OCI-LY7 (cell line): ENCODE measurements at regions not wholly inside any gene's neighbourhood (a gene's known extent, or its start where the extent isn't known, plus 50 kb on each side); places are given as distances from the start of the nearest gene placed in this dataset.

Experiments
- BruUV-seq: library from RNA; stranded (reverse); fragments of 400-500 nt; replicated peaks from 2 replicates; lab custom pipeline; 2021; lab: Mats Ljungman, UMichigan
- CTCF ChIA-PET: fragments of 300-600 bp; sonication (Branson Sonifier 250); formaldehyde crosslinking; loops from one replicate; lab custom pipeline; 2022; ENCODE audit warnings: antibody characterized with exemption; ENCODE audit not compliant: unreplicated experiment; lab: Charles Lee
- POLR2A ChIA-PET: fragments of 300-600 bp; sonication (Branson Sonifier 250); formaldehyde crosslinking; loops from one replicate; lab custom pipeline; 2022; ENCODE audit warnings: antibody characterized with exemption; lab: Charles Lee
- DNase-seq: peaks from one replicate; pipeline ENCODE4 v3.0.0-alpha.2; 2015; ENCODE audit warnings: low spot score
- H2AFZ ChIP-seq: fragments of 200-600 bp; sonication (generic), shearing (Covaris generic); 2 replicates; pipeline ENCODE4 v1.6.1; 2014; ENCODE audit warnings: mild to moderate bottlenecking, antibody characterized with exemption, low read length, moderate library complexity
- H3K27ac ChIP-seq: fragments of 200-600 bp; sonication (generic); 2 replicates; pipeline ENCODE4 v1.5.1; 2014; ENCODE audit warnings: mixed run types, low read depth, mild to moderate bottlenecking, moderate library complexity, low read length, inconsistent platforms; ENCODE audit not compliant: poor library complexity, severe bottlenecking
- H3K36me3 ChIP-seq: fragments of 200-600 bp; sonication (generic); 2 replicates; pipeline ENCODE4 v1.6.1; 2014; ENCODE audit warnings: mild to moderate bottlenecking, antibody characterized with exemption, low read length, moderate library complexity, mixed read lengths; ENCODE audit not compliant: insufficient read depth
- H3K4me1 ChIP-seq: fragments of 200-600 bp; sonication (generic); 2 replicates; pipeline ENCODE4 v1.5.1; 2014; ENCODE audit warnings: mild to moderate bottlenecking, low read length; ENCODE audit not compliant: insufficient read depth, poor library complexity, severe bottlenecking
- H3K4me2 ChIP-seq: fragments of 200-600 bp; sonication (generic); 2 replicates; pipeline ENCODE4 v1.6.1; 2014; ENCODE audit warnings: mild to moderate bottlenecking, low read length
- H3K4me3 ChIP-seq: fragments of 200-600 bp; sonication (generic); 2 replicates; pipeline ENCODE4 v1.5.1; 2014; ENCODE audit warnings: mild to moderate bottlenecking, low read depth, low read length; ENCODE audit not compliant: poor library complexity, severe bottlenecking
- H3K79me2 ChIP-seq: fragments of 200-600 bp; sonication (generic); 2 replicates; pipeline ENCODE4 v1.6.1; 2016; ENCODE audit warnings: low read depth, mild to moderate bottlenecking, low read length, moderate library complexity, mixed read lengths; ENCODE audit not compliant: insufficient read depth
- H3K9me2 ChIP-seq: fragments of 200-600 bp; sonication (generic); 2 replicates; pipeline ENCODE4 v1.6.1; 2016; ENCODE audit warnings: mild to moderate bottlenecking, low read length, mixed read lengths; ENCODE audit not compliant: insufficient read depth
- H3K9me3 ChIP-seq: fragments of 200-600 bp; sonication (generic); 2 replicates; pipeline ENCODE4 v1.6.1; 2014; ENCODE audit warnings: mild to moderate bottlenecking, mixed run types, low read length, mixed read lengths
- H4K20me1 ChIP-seq: fragments of 200-600 bp; sonication (generic); 2 replicates; pipeline ENCODE4 v1.6.1; 2014; ENCODE audit warnings: mild to moderate bottlenecking, antibody characterized with exemption, low read length, moderate library complexity, mixed read lengths; ENCODE audit not compliant: insufficient read depth
- EZH2phosphoT487 ChIP-seq: fragments of 200-600 bp; sonication (generic); IDR thresholded peaks from 2 replicates; pipeline ENCODE4 v1.6.1; 2018; ENCODE audit warnings: low read depth, borderline replicate concordance, mild to moderate bottlenecking, mixed run types, antibody characterized with exemption, low read length, moderate library complexity, mixed read lengths
- intact Hi-C: fragments of 100-400 bp; cut with micrococcal nuclease; formaldehyde crosslinking; loops from one replicate; pipeline ENCODE4 v1.10.0; 2022; ENCODE audit not compliant: unreplicated experiment
- TF ChIP-seq, protein P1 (sequence below): fragments of 200-600 bp; sonication (generic); conservative IDR thresholded peaks from 2 replicates; pipeline ENCODE4 v1.5.1; 2014; ENCODE audit warnings: mild to moderate bottlenecking, antibody characterized with exemption, low read length, moderate library complexity, mixed read lengths

DNA sequence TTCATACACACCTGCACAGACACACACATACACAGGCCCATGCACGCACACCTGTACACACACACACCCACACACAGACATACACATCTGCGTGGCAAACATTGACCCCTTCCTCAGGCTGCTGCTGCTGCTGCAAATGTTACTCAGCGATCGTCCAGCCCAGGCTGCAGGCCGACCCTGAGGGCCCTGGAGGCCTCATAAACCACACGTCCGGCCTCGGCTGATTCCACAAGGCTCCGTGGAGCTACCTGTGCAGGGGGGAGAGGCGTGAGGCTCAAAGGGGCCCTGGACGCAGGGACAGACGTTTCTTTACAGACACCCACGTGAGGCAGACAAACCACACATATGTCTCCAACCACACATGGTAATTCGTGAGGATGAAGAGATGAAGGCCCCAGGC is 53.9 kb upstream of the PPP2R3B start:
- H3K9me2 ChIP-seq = no peaks in the 10 kb centered on the region
- no peaks in the 10 kb centered on the region for H3K79me2 ChIP-seq
- H3K4me2 ChIP-seq = no peak overlapping the region
- POLR2A ChIA-PET = no interaction called here
- CTCF ChIA-PET = no interaction called here
- no peak overlapping the region for H3K27ac ChIP-seq
- no peak for TF ChIP-seq EZH2phosphoT487
- TF ChIP-seq, protein P1, sequence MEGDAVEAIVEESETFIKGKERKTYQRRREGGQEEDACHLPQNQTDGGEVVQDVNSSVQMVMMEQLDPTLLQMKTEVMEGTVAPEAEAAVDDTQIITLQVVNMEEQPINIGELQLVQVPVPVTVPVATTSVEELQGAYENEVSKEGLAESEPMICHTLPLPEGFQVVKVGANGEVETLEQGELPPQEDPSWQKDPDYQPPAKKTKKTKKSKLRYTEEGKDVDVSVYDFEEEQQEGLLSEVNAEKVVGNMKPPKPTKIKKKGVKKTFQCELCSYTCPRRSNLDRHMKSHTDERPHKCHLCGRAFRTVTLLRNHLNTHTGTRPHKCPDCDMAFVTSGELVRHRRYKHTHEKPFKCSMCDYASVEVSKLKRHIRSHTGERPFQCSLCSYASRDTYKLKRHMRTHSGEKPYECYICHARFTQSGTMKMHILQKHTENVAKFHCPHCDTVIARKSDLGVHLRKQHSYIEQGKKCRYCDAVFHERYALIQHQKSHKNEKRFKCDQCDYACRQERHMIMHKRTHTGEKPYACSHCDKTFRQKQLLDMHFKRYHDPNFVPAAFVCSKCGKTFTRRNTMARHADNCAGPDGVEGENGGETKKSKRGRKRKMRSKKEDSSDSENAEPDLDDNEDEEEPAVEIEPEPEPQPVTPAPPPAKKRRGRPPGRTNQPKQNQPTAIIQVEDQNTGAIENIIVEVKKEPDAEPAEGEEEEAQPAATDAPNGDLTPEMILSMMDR = no peak
- H3K4me1 ChIP-seq = no peaks in the 10 kb centered on the region
- H3K36me3 ChIP-seq = no peaks in the 10 kb centered on the region
- H3K4me3 ChIP-seq = no peak overlapping the region
- peaks cover 5% of the 10 kb centered on the region; the same call in 1 of the 2 replicates for H3K9me3 ChIP-seq
- intact Hi-C loops = no loop called here
- no peak for DNase-seq
- H4K20me1 ChIP-seq = no peaks in the 10 kb centered on the region
- H2AFZ ChIP-seq = no peak overlapping the region
- BruUV-seq = no TSS peak

DNA sequence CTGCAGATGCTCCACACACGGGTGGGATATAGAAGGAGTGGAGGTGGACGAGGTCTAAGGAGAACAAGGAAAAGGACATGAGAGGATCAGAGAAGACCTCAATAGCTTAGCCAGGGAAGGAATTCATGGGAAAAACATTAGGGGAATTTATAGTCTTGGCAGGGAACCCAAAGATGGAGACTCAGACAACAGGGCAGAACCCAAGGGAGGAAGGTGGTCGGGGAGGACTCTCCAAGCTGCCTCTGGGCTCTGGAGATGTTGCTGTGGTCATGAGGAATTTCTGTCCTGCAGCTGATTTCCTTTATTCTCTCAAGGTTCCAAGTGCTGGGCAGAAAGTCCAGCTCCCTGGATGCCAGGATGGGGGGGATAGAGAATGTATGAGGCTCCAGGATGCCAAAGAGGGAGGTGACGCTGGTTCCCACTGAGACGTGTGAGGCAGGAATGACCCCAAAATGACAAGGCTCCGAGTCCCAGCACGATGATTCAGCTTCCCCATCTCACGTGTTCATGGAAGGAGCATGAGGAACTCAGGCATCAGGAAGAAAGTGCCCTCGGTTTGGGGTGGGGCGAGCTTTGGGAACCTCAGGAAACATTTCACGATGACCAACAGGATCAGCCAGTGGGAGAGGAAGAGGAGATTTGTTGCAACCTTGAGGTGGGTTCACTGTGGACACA is 57.0 kb upstream of the PPP2R3B start:
- POLR2A ChIA-PET = no interaction called here

DNA sequence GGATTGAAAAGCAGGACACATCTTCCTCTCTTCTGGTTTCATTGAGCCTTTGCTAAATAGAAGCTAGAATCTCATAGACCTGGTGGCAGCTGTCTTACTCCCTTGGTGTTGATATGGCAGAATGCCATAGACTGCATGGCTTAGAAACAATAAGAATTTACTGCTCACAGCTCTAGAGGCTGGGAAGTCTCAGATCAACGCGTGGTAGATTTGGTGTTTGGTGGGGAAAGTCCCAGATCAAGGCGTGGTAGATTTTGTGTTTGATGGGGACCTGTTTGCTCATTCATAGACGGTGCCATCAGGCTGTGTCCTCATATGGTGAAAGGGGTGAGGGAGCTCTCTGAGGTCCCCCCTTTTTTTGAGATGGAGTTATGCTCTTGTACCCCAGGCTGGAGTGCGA is 57.6 kb upstream of the PPP2R3B start:
- Histone ChIP-seq H3K79me2 (no peaks in the 10 kb centered on the region), H3K9me2 (no peaks in the 10 kb centered on the region), H3K27ac (no peak overlapping the region), H3K9me3 (no peaks in the 10 kb centered on the region), H3K4me3 (no peak overlapping the region), H3K36me3 (no peaks in the 10 kb centered on the region), H4K20me1 (no peaks in the 10 kb centered on the region), H3K4me2 (no peak overlapping the region), H2AFZ (no peak overlapping the region), H3K4me1 (no peaks in the 10 kb centered on the region)
- DNase-seq = no peak
- intact Hi-C loops = no loop called here
- ChIA-PET CTCF (no interaction called here), POLR2A (no interaction called here)
- BruUV-seq = no TSS peak
- TF ChIP-seq EZH2phosphoT487 = no peak
- TF ChIP-seq, protein P1 = no peak

More for the DNA sequence above, 57.0 kb upstream of the PPP2R3B start:
- H3K9me2 ChIP-seq = no peaks in the 10 kb centered on the region
- no peak overlapping the region for H3K4me3 ChIP-seq
- H3K36me3 ChIP-seq = no peaks in the 10 kb centered on the region
- CTCF ChIA-PET = no interaction called here
- H4K20me1 ChIP-seq = no peaks in the 10 kb centered on the region
- H3K4me2 ChIP-seq = no peak overlapping the region
- no peak overlapping the region for H3K27ac ChIP-seq
- DNase-seq = no peak
- no peak overlapping the region for H2AFZ ChIP-seq
- no peaks in the 10 kb centered on the region for H3K79me2 ChIP-seq
- no peaks in the 10 kb centered on the region for H3K4me1 ChIP-seq
- TF ChIP-seq, protein P1 = no peak
- TF ChIP-seq EZH2phosphoT487 = no peak
- intact Hi-C loops = no loop called here
- no TSS peak for BruUV-seq
- no peaks in the 10 kb centered on the region for H3K9me3 ChIP-seq
